HTR-8/SVneo (cell line): ENCODE measurements at regions not wholly inside any gene's neighbourhood (a gene's known extent, or its start where the extent isn't known, plus 50 kb on each side); places are given as distances from the start of the nearest gene placed in this dataset.

Source experiments
- DNase-seq: peaks from one replicate; pipeline ENCODE4 v3.0.0; 2011; ENCODE audit warnings: low spot score, mixed read lengths; ENCODE audit not compliant: insufficient read length
- FAIRE-seq: peaks from 2 replicates; lab custom pipeline; 2011; peaks lifted over from hg19 to GRCh38; lab: Jason Lieb, UNC

- DNase-seq (no peak), FAIRE-seq (no peak)
Measured at GRCh38 chrX:20410540-20410939, 143.8 kb upstream of the RPS6KA3 start.

- DNase-seq (no peak), FAIRE-seq (no peak)
Measured at GRCh38 chrX:20409991-20410390, 143.3 kb upstream of the RPS6KA3 start.

- no peak for FAIRE-seq
- DNase-seq = no peak
Measured at GRCh38 chrX:20402956-20403355, 136.2 kb upstream of the RPS6KA3 start.

GRCh38 chrX:20399728-20400414 is 133.2 kb upstream of the RPS6KA3 start:
- DNase-seq (no peak), FAIRE-seq (no peak)

- no peak for FAIRE-seq
- no peak for DNase-seq
Measured at GRCh38 chrX:20397587-20397986, 130.9 kb upstream of the RPS6KA3 start.

GRCh38 chrX:20394451-20394850 is 127.7 kb upstream of the RPS6KA3 start:
- DNase-seq (no peak), FAIRE-seq (no peak)

GRCh38 chrX:20393944-20394343 is 127.2 kb upstream of the RPS6KA3 start:
- no peak for DNase-seq
- FAIRE-seq = no peak

GRCh38 chrX:20388594-20388993 is 121.9 kb upstream of the RPS6KA3 start:
- no peak for FAIRE-seq
- no peak for DNase-seq

- FAIRE-seq (peak; percentile 28), DNase-seq (peak; percentile 41)
Measured at GRCh38 chrX:20383477-20383876, 116.8 kb upstream of the RPS6KA3 start.

- DNase-seq = no peak
- no peak for FAIRE-seq
Measured at GRCh38 chrX:20382518-20383297, 116.0 kb upstream of the RPS6KA3 start.

GRCh38 chrX:20382082-20382481 is 115.4 kb upstream of the RPS6KA3 start:
- DNase-seq = no peak
- no peak for FAIRE-seq

- DNase-seq (no peak), FAIRE-seq (no peak)
Measured at GRCh38 chrX:20378233-20378920, 111.7 kb upstream of the RPS6KA3 start.

- DNase-seq (no peak), FAIRE-seq (no peak)
Measured at GRCh38 chrX:20374900-20375438, 108.3 kb upstream of the RPS6KA3 start.

- DNase-seq (no peak), FAIRE-seq (no peak)
Measured at GRCh38 chrX:20374450-20374849, 107.7 kb upstream of the RPS6KA3 start.

GRCh38 chrX:20373063-20373462 is 106.4 kb upstream of the RPS6KA3 start:
- no peak for FAIRE-seq

GRCh38 chrX:20372533-20372932 is 105.8 kb upstream of the RPS6KA3 start:
- peak; percentile 59 for DNase-seq
- FAIRE-seq = no peak

More at GRCh38 chrX:20373063-20373462, 106.4 kb upstream of the RPS6KA3 start:
- DNase-seq = no peak

- no peak for FAIRE-seq
Measured at GRCh38 chrX:20369468-20369867, 102.8 kb upstream of the RPS6KA3 start.

GRCh38 chrX:20364238-20364637 is 97.5 kb upstream of the RPS6KA3 start:
- no peak for FAIRE-seq
- DNase-seq = no peak

More at GRCh38 chrX:20369468-20369867, 102.8 kb upstream of the RPS6KA3 start:
- no peak for DNase-seq

GRCh38 chrX:20363275-20363674 is 96.6 kb upstream of the RPS6KA3 start:
- no peak for DNase-seq
- FAIRE-seq = no peak
